ENCODE measurements at regions not wholly inside any gene's neighbourhood (a gene's known extent, or its start where the extent isn't known, plus 50 kb on each side); places are given as distances from the start of the nearest gene placed in this dataset.
A peak's percentile ranks its signal among the peaks of the same experiment; 100 is the strongest.

- no peak overlapping the region for H3K27ac Mint-ChIP-seq (ENCODE audit: unreplicated experiment)
Measured at GRCh38 chr13:40345654-40346372, 320.6 kb downstream of the FOXO1 start.

GRCh38 chr13:40346592-40346991 is 319.8 kb downstream of the FOXO1 start:
- no peak for TF ChIP-seq CTCF (IDR thresholded peaks at IDR 0.05)
- H3K36me3 Mint-ChIP-seq (ENCODE audit: unreplicated experiment), result no peaks in the 10 kb centered on the region
- peaks cover 16% of the 10 kb centered on the region for H3K4me1 Mint-ChIP-seq (ENCODE audit: unreplicated experiment)
- no peaks in the 10 kb centered on the region for H3K9me3 Mint-ChIP-seq (ENCODE audit: unreplicated experiment)
- peaks cover 6% of the 10 kb centered on the region for H3K27me3 Mint-ChIP-seq (ENCODE audit: unreplicated experiment)
- no peak overlapping the region for H3K4me3 Mint-ChIP-seq (ENCODE audit: unreplicated experiment)
- no peak overlapping the region for H3K27ac Mint-ChIP-seq (ENCODE audit: unreplicated experiment)
- no peak for DNase-seq (ENCODE audit: extremely low spot score, unreplicated experiment)

More at GRCh38 chr13:40345654-40346372, 320.6 kb downstream of the FOXO1 start:
- TF ChIP-seq CTCF (IDR thresholded peaks at IDR 0.05), result no peak
- H3K4me3 Mint-ChIP-seq (ENCODE audit: unreplicated experiment), result no peak overlapping the region
- DNase-seq (ENCODE audit: extremely low spot score, unreplicated experiment), result no peak
- no peaks in the 10 kb centered on the region for H3K9me3 Mint-ChIP-seq (ENCODE audit: unreplicated experiment)
- peaks cover 24% of the 10 kb centered on the region for H3K4me1 Mint-ChIP-seq (ENCODE audit: unreplicated experiment)
- H3K36me3 Mint-ChIP-seq (ENCODE audit: unreplicated experiment), result no peaks in the 10 kb centered on the region
- peaks cover 6% of the 10 kb centered on the region for H3K27me3 Mint-ChIP-seq (ENCODE audit: unreplicated experiment)

- peak; percentile 34 for DNase-seq (ENCODE audit: extremely low spot score, unreplicated experiment)
- Mint-ChIP-seq H3K4me3 (ENCODE audit: unreplicated experiment) (no peak overlapping the region), H3K27ac (ENCODE audit: unreplicated experiment) (no peak overlapping the region), H3K9me3 (ENCODE audit: unreplicated experiment) (no peaks in the 10 kb centered on the region), H3K27me3 (ENCODE audit: unreplicated experiment) (peaks cover 8% of the 10 kb centered on the region), H3K36me3 (ENCODE audit: unreplicated experiment) (no peaks in the 10 kb centered on the region), H3K4me1 (ENCODE audit: unreplicated experiment) (peaks cover 10% of the 10 kb centered on the region)
- no peak for TF ChIP-seq CTCF (IDR thresholded peaks at IDR 0.05)
Measured at GRCh38 chr13:40348096-40348679, 318.3 kb downstream of the FOXO1 start.

GRCh38 chr13:40350283-40350992 is 316.0 kb downstream of the FOXO1 start:
- Mint-ChIP-seq H3K9me3 (ENCODE audit: unreplicated experiment) (no peaks in the 10 kb centered on the region), H3K36me3 (ENCODE audit: unreplicated experiment) (no peaks in the 10 kb centered on the region), H3K4me1 (ENCODE audit: unreplicated experiment) (peaks cover 2% of the 10 kb centered on the region), H3K4me3 (ENCODE audit: unreplicated experiment) (no peak overlapping the region), H3K27me3 (ENCODE audit: unreplicated experiment) (peaks cover 8% of the 10 kb centered on the region), H3K27ac (ENCODE audit: unreplicated experiment) (no peak overlapping the region)
- TF ChIP-seq CTCF (IDR thresholded peaks at IDR 0.05), result no peak
- DNase-seq (ENCODE audit: extremely low spot score, unreplicated experiment), result no peak
